ENCODE measurements at regions not wholly inside any gene's neighbourhood (a gene's known extent, or its start where the extent isn't known, plus 50 kb on each side); places are given as distances from the start of the nearest gene placed in this dataset.

- TF ChIP-seq ZNF592 (IDR thresholded peaks at IDR 0.05) (peak; percentile 63; the same call in 1 of the 2 replicates), FOXJ3 (CRISPR knock-in tag; IDR thresholded peaks at IDR 0.05) (no peak), MEF2D (tag; conservative IDR thresholded peaks at IDR 0.05; ENCODE audit: low read depth) (0 out of 2 replicates have a peak, but pooled peaks have one; percentile 19), MITF (IDR thresholded peaks at IDR 0.05) (no peak), FOS (IDR thresholded peaks at IDR 0.05; ENCODE audit: extremely low read depth, insufficient read length) (no peak), ZNF134 (CRISPR knock-in tag; conservative IDR thresholded peaks at IDR 0.05) (no peak), PCBP1 (IDR thresholded peaks at IDR 0.05; ENCODE audit: low read depth, low read length, poor library complexity, severe bottlenecking) (no peak), ELF2 (CRISPR knock-in tag; IDR thresholded peaks at IDR 0.05) (no peak), MAFK (IDR thresholded peaks at IDR 0.05; ENCODE audit: low read length) (peak; percentile 28; the same call in 1 of the 2 replicates), ZBTB11 (CRISPR knock-in tag; IDR thresholded peaks at IDR 0.05) (no peak), KLF13 (tag; IDR thresholded peaks at IDR 0.05; ENCODE audit: borderline replicate concordance, low read depth) (no peak), ZNF586 (CRISPR knock-in tag; conservative IDR thresholded peaks at IDR 0.05) (no peak), ZNF121 (CRISPR knock-in tag; conservative IDR thresholded peaks at IDR 0.05) (no peak), BHLHE40 (IDR thresholded peaks at IDR 0.05; ENCODE audit: low read length) (peak; percentile 78; the same call in 1 of the 2 replicates), ETS2 (tag; IDR thresholded peaks at IDR 0.05; ENCODE audit: borderline replicate concordance, poor library complexity, severe bottlenecking) (no peak)
- TF ChIP-seq, protein P1, sequence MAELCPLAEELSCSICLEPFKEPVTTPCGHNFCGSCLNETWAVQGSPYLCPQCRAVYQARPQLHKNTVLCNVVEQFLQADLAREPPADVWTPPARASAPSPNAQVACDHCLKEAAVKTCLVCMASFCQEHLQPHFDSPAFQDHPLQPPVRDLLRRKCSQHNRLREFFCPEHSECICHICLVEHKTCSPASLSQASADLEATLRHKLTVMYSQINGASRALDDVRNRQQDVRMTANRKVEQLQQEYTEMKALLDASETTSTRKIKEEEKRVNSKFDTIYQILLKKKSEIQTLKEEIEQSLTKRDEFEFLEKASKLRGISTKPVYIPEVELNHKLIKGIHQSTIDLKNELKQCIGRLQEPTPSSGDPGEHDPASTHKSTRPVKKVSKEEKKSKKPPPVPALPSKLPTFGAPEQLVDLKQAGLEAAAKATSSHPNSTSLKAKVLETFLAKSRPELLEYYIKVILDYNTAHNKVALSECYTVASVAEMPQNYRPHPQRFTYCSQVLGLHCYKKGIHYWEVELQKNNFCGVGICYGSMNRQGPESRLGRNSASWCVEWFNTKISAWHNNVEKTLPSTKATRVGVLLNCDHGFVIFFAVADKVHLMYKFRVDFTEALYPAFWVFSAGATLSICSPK (IDR thresholded peaks at IDR 0.05; ENCODE audit: borderline replicate concordance), result no peak
Measured at GRCh38 chr10:29131952-29132547, 156.8 kb upstream of the LYZL1 start (continued).
